K562 (cell line): ENCODE measurements at regions not wholly inside any gene's neighbourhood (a gene's known extent, or its start where the extent isn't known, plus 50 kb on each side); places are given as distances from the start of the nearest gene placed in this dataset.

Experiments used
- ATAC-seq: fragments of 200-7000 bp; cut with Tn5 transposase; 3 replicates; pipeline ENCODE4 v1.9.1; 2020; ENCODE audit warnings: moderate library complexity
- BruUV-seq: library from RNA; stranded (reverse); fragments of 400-500 nt; replicated peaks from 2 replicates; lab custom pipeline; 2021; lab: Mats Ljungman, UMichigan
- CTCF ChIA-PET: fragments of 300-600 bp; formaldehyde crosslinking; extraction: SDS; loops from one replicate; lab custom pipeline; 2021; ENCODE audit warnings: low intra/inter-chr PET ratio; lab: Yijun Ruan, JAX
- POLR2A ChIA-PET: fragments of 300-600, 350-650 bp; sonication (Branson Sonifier 250); formaldehyde crosslinking; extraction: SDS; loops from one replicate; lab custom pipeline; 2021; ENCODE audit warnings: antibody characterized with exemption, inconsistent platforms; lab: Yijun Ruan, JAX
- DNase-seq, 4 experiments: peaks; one replicate each; pipeline versions ENCODE4 v3.0.0 to v3.0.0-alpha.2; 2011 to 2018; ENCODE audit warnings: low spot score in 3 of 4, mixed read lengths in 3 of 4; ENCODE audit errors: extremely low read depth in 1 of 4
- FAIRE-seq: peaks from 2 replicates; lab custom pipeline; 2011; peaks lifted over from hg19 to GRCh38; lab: Jason Lieb, UNC
- H2AFZ ChIP-seq: 2 replicates; pipeline ENCODE4 v1.6.0; 2011; ENCODE audit warnings: low read depth, low read length, control low read depth, inconsistent platforms
- H3K27ac ChIP-seq: fragments of 200-600 bp; 3 replicates; pipeline ENCODE4 v1.8.0; 2011; ENCODE audit warnings: low read depth, mild to moderate bottlenecking, control low read depth, inconsistent platforms, low read length, moderate library complexity, mixed read lengths; ENCODE audit errors: extremely low read depth
- H3K27me3 ChIP-seq, 2 experiments: fragments of 300-600 bp in 1 of 2; 2 replicates in 1 of 2; 3 replicates in 1 of 2; pipeline versions ENCODE4 v1.6.0 to v1.8.0; 2011; ENCODE audit warnings: inconsistent platforms in 2 of 2, low read length in 2 of 2, mild to moderate bottlenecking in 1 of 2, mixed read lengths in 1 of 2, moderate library complexity in 1 of 2; ENCODE audit not compliant: control insufficient read depth in 2 of 2, insufficient read depth in 2 of 2
- H3K36me3 ChIP-seq: fragments of 300-600 bp; 3 replicates; pipeline ENCODE4 v1.8.0; 2011; ENCODE audit warnings: mild to moderate bottlenecking, low read length, inconsistent platforms; ENCODE audit not compliant: control insufficient read depth, insufficient read depth
- H3K4me1 ChIP-seq, 2 experiments: fragments of 200-600 bp in 1 of 2; replicated peaks in 1 of 2; 2 replicates in 1 of 2; 3 replicates in 1 of 2; pipeline versions ENCODE4 v1.5.1 to v1.8.0; 2011; ENCODE audit warnings: inconsistent platforms in 2 of 2, low read length in 2 of 2, mild to moderate bottlenecking in 1 of 2, mixed read lengths in 1 of 2, moderate library complexity in 1 of 2; ENCODE audit not compliant: control insufficient read depth in 2 of 2, insufficient read depth in 2 of 2
- H3K4me2 ChIP-seq: 2 replicates; pipeline ENCODE4 v1.6.1; 2011; ENCODE audit warnings: low read length, control low read depth, inconsistent platforms, mixed read lengths; ENCODE audit not compliant: insufficient read depth
- H3K4me3 ChIP-seq: fragments of 200-600 bp; sonication (generic), shearing (Covaris generic); 2 replicates; pipeline ENCODE4 v1.5.1; 2016; ENCODE audit warnings: control low read depth, inconsistent platforms
- H3K79me2 ChIP-seq: fragments of 200-600 bp; 3 replicates; pipeline ENCODE4 v1.8.0; 2011; ENCODE audit warnings: low read length, inconsistent platforms; ENCODE audit not compliant: control insufficient read depth, insufficient read depth
- H3K9ac ChIP-seq, 2 experiments: 2 replicates each; pipeline versions ENCODE4 v1.6.0 to v1.6.1; 2011; ENCODE audit warnings: low read depth in 2 of 2, low read length in 2 of 2, control low read depth in 1 of 2, inconsistent platforms in 1 of 2, mild to moderate bottlenecking in 1 of 2, mixed read lengths in 1 of 2; ENCODE audit not compliant: insufficient read depth in 1 of 2
- H3K9me1 ChIP-seq: one replicate; pipeline ENCODE4 v1.6.0; 2011; ENCODE audit warnings: inconsistent platforms, mild to moderate bottlenecking, low read length, moderate library complexity; ENCODE audit not compliant: control insufficient read depth, insufficient read depth
- H3K9me3 ChIP-seq: replicated peaks from 2 replicates; pipeline ENCODE4 v1.5.1; 2011; ENCODE audit warnings: low read depth, low read length, inconsistent platforms; ENCODE audit not compliant: control insufficient read depth, insufficient read depth
- H4K20me1 ChIP-seq: replicated peaks from 2 replicates; pipeline ENCODE4 v1.6.1; 2011; ENCODE audit warnings: low read length, inconsistent platforms, mixed read lengths; ENCODE audit not compliant: control insufficient read depth, insufficient read depth
- DIDO1 ChIP-seq: fragments of 450-650 bp; IDR thresholded peaks from 2 replicates; pipeline ENCODE4 v1.6.1; 2016; ENCODE audit warnings: low read depth, missing biosample characterization, missing genetic modification characterization
- ELF2 ChIP-seq: fragments of 250-450 bp; sonication (Bioruptor Pico); IDR thresholded peaks from 2 replicates; pipeline ENCODE4 v1.5.0; 2021; ENCODE audit warnings: mild to moderate bottlenecking
- FOXK1 ChIP-seq: sonication (generic); formaldehyde crosslinking; IDR thresholded peaks from 2 replicates; pipeline ENCODE4 v1.8.0; 2022; ENCODE audit warnings: missing genetic modification reagents, mild to moderate bottlenecking, borderline replicate concordance
- GTF2A2 ChIP-seq: IDR thresholded peaks from 2 replicates; pipeline ENCODE4 v1.6.1; 2016; ENCODE audit warnings: mild to moderate bottlenecking, missing genetic modification characterization, missing compliant biosample characterization
- HIVEP1 ChIP-seq: fragments of 250-450 bp; sonication (Bioruptor Pico); IDR thresholded peaks from 2 replicates; pipeline ENCODE4 v1.4.0; 2020; ENCODE audit warnings: mild to moderate bottlenecking
- L3MBTL2 ChIP-seq: fragments of 450-650 bp; IDR thresholded peaks from 2 replicates; pipeline ENCODE4 v1.6.1; 2016; ENCODE audit warnings: mild to moderate bottlenecking, moderate library complexity
- MBD1 ChIP-seq: fragments of 250-450 bp; sonication (Bioruptor Pico); IDR thresholded peaks from 2 replicates; pipeline ENCODE4 v1.8.0; 2022; ENCODE audit warnings: inconsistent platforms
- RBM22 ChIP-seq: fragments of 200-400 bp; formaldehyde crosslinking; IDR thresholded peaks from 2 replicates; pipeline ENCODE4 v1.6.1; 2018; ENCODE audit warnings: low read length, low read depth; ENCODE audit not compliant: poor library complexity, severe bottlenecking
- SIX5 ChIP-seq, 2 experiments: IDR thresholded peaks; 2 replicates each; pipeline ENCODE4 v1.6.1; 2011; ENCODE audit warnings: low read length in 2 of 2, borderline replicate concordance in 1 of 2, low read depth in 1 of 2, mild to moderate bottlenecking in 1 of 2, moderate library complexity in 1 of 2; ENCODE audit not compliant: insufficient read depth in 1 of 2
- TARDBP ChIP-seq: fragments of 450-650 bp; IDR thresholded peaks from 2 replicates; pipeline ENCODE4 v1.6.1; 2016
- TFE3 ChIP-seq: fragments of 450-650 bp; formaldehyde crosslinking; IDR thresholded peaks from 2 replicates; pipeline ENCODE4 v1.4.0; 2020; ENCODE audit warnings: mild to moderate bottlenecking, mixed read lengths
- TRIM25 ChIP-seq: fragments of 450-650 bp; IDR thresholded peaks from 2 replicates; pipeline ENCODE4 v1.7.0; 2016; ENCODE audit warnings: borderline replicate concordance
- WHSC1 ChIP-seq: IDR thresholded peaks from one replicate; pipeline ENCODE4 v1.6.1; 2012; ENCODE audit warnings: low read length, control low read depth, inconsistent platforms
- ZNF583 ChIP-seq: fragments of 250-450 bp; sonication (Bioruptor Pico); IDR thresholded peaks from 2 replicates; pipeline ENCODE4 v1.4.0; 2020
- ZNF592 ChIP-seq: fragments of 450-650 bp; IDR thresholded peaks from 2 replicates; pipeline ENCODE4 v1.6.1; 2017; ENCODE audit warnings: antibody characterized with exemption, mild to moderate bottlenecking
- WGBS: fragments of 100-300 bp; shearing (Covaris generic); methylation state at CpG from one replicate; pipeline ENCODE4 v1.1.6; 2016; ENCODE audit warnings: low coverage, mixed read lengths; ENCODE audit not compliant: insufficient coverage; ENCODE audit errors: missing lambda C conversion rate; 5-methylcytosine and 5-hydroxymethylcytosine counted together
- in situ Hi-C: fragments of 300-500 bp; cut with MboI; formaldehyde crosslinking; loops from 4 replicates; pipeline ENCODE4 v1.15.0; 2018; ENCODE audit warnings: inconsistent platforms, mixed read lengths
- intact Hi-C: fragments of 100-400 bp; cut with micrococcal nuclease; formaldehyde crosslinking; loops from 2 replicates; pipeline ENCODE4 v1.14.2; 2022

GRCh38 chr3:63724987-63725386 is 72.5 kb downstream of the SNTN start:
- no TSS peak for BruUV-seq
- no peaks in the 10 kb centered on the region for H3K79me2 ChIP-seq
- H3K4me3 ChIP-seq = no peak overlapping the region
- no peak overlapping the region for H2AFZ ChIP-seq
- H3K27ac ChIP-seq = no peak overlapping the region
- POLR2A ChIA-PET = interaction anchor here (0.6 kb wide), 1 partner anchor 64 kb away, joined by 3 read pairs; no protein-coding TSS in a partner anchor
- H4K20me1 ChIP-seq = no peaks in the 10 kb centered on the region
- no peaks in the 10 kb centered on the region for H3K9me3 ChIP-seq
- intact Hi-C loops = no loop called here
- H3K9me1 ChIP-seq = no peaks in the 10 kb centered on the region
- no peak for ATAC-seq
- no peaks in the 10 kb centered on the region for H3K27me3 ChIP-seq
- in situ Hi-C loops = no loop called here
- no peaks in the 10 kb centered on the region for H3K4me1 ChIP-seq
- no peak for FAIRE-seq
- DNase-seq = peak in 1 of 4 experiments; percentile 7
- no peak overlapping the region for H3K4me2 ChIP-seq
- WGBS = 0% methylated on average over 3 of the region's 3 CpGs
- H3K9ac ChIP-seq = no peak overlapping the region
- H3K36me3 ChIP-seq = no peaks in the 10 kb centered on the region
- CTCF ChIA-PET = no interaction called here
- TF ChIP-seq WHSC1 (no peak), TRIM25 (no peak), ZNF583 (CRISPR knock-in tag) (no peak), RBM22 (no peak), TFE3 (no peak), DIDO1 (no peak), TARDBP (no peak), ELF2 (CRISPR knock-in tag) (no peak), MBD1 (CRISPR knock-in tag) (no peak), HIVEP1 (CRISPR knock-in tag) (no peak), FOXK1 (CRISPR knock-in tag) (no peak), ZNF592 (no peak), GTF2A2 (tag) (no peak), SIX5 (IDR thresholded peaks at IDR 0.05; ENCODE audit: borderline replicate concordance in 1 of 2, insufficient read depth in 1 of 2, low read depth in 1 of 2, low read length in 2 of 2) (no peak), L3MBTL2 (no peak)
